NOMO-1 (cell line): ENCODE measurements at regions not wholly inside any gene's neighbourhood (a gene's known extent, or its start where the extent isn't known, plus 50 kb on each side); places are given as distances from the start of the nearest gene placed in this dataset.

ENCODE experiments used
- DNase-seq, 2 experiments: peaks; one replicate each; lab custom pipeline; 2025; ENCODE audit not compliant: unreplicated experiment in 2 of 2; lab: John Stamatoyannopoulos, UW

GRCh38 chr5:88377240-88377639, 108.6 kb upstream of the TMEM161B start:
- DNase-seq, result no peak

GRCh38 chr5:88376728-88377127, 108.1 kb upstream of the TMEM161B start:
- no peak for DNase-seq

- DNase-seq, result peak; percentile 14 to 72
Observed at GRCh38 chr5:88374391-88374790, 105.7 kb upstream of the TMEM161B start.

- DNase-seq, result no peak
Observed at GRCh38 chr5:88370824-88371223, 102.2 kb upstream of the TMEM161B start.

DNA sequence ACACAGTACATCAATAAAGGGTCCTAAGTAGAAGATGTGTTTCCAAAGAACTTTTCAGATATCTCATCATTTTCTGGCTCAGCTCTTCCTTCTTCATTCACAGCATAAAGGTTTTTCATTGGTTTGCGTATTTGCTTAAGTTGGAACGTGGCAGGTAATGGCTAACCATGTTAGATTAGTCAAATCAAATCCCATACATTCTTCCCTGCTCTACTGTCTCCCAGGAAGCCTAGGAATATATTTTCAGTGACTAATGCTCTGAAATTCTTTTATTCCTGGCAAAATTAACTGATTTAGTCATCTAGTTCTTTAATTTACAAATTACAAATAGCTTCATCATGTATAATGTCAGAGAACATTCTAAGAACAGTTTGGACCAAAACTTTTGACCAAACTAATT, 99.6 kb upstream of the TMEM161B start:
- no peak for DNase-seq

DNA sequence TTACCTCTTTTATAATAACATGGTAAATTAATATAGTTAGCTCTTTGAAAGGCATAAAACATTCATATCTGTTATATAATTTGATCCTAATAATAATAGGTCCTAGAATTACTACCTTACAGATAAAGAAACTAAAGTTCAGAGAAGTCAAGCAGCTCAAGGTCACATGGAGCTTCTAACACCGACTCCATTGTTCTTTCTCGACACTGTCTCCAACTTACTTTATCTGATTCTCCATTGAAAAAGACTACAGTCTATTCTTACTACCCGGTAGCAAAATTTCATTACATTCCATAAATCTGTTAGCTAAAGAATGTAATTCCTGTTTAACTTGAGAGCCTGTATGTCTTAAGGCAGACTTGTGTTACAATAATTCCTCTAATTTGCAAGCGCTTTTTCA, 96.3 kb upstream of the TMEM161B start:
- no peak for DNase-seq

- no peak for DNase-seq
Observed at GRCh38 chr5:88355490-88356050, 86.9 kb upstream of the TMEM161B start.

DNA sequence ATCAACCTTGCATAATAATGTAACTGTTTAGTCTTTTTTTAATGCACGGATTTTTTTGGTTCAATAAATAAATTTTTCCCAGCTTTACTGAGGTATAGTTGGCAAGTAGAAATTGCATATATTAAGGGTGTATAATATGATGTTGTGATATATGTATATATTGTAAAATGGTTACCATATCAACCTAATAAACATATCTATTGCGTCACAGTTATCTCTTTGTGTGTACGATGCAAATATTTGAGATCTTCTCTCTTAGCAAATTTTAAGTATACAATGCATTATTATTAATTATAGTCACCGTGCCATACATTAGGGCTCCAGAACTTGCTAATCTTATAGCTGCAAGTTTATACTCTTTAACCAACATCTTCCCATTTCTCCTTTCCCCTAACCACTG, 57.2 kb upstream of the TMEM161B start:
- no peak for DNase-seq

- DNase-seq, result no peak
Observed at GRCh38 chr5:88322785-88323184, 54.1 kb upstream of the TMEM161B start.
